NCI-H510A treated with DMSO at 0.1 percent for 48 hours (cell line): ENCODE measurements at regions not wholly inside any gene's neighbourhood (a gene's known extent, or its start where the extent isn't known, plus 50 kb on each side); places are given as distances from the start of the nearest gene placed in this dataset.
"Not testable (repeated sequence)": the region's sequence is repeated elsewhere in the genome, so short reads cannot be mapped to it uniquely, and the experiment has no call there.

Experiments used
- DNase-seq: peaks from one replicate; lab custom pipeline; 2025; lab: John Stamatoyannopoulos, UW

GRCh38 chr4:116544946-116545345, 540.4 kb downstream of the TRAM1L1 start:
- DNase-seq: no peak

GRCh38 chr4:116539744-116540143, 545.6 kb downstream of the TRAM1L1 start:
- DNase-seq: no peak

- no peak for DNase-seq
Measured at GRCh38 chr4:116537828-116538227, 547.5 kb downstream of the TRAM1L1 start.

- not testable (repeated sequence) for DNase-seq
Measured at GRCh38 chr4:116536024-116536423, 549.4 kb downstream of the TRAM1L1 start.

- no peak for DNase-seq
Measured at GRCh38 chr4:116531870-116532269, 553.5 kb downstream of the TRAM1L1 start.

GRCh38 chr4:116531026-116531425, 554.4 kb downstream of the TRAM1L1 start:
- DNase-seq: no peak

- DNase-seq: no peak
Measured at GRCh38 chr4:116530048-116530447, 555.3 kb downstream of the TRAM1L1 start.

- DNase-seq: no peak
Measured at GRCh38 chr4:116529129-116529528, 556.2 kb downstream of the TRAM1L1 start.

- DNase-seq: no peak
Measured at GRCh38 chr4:116522922-116523321, 562.5 kb downstream of the TRAM1L1 start.

- DNase-seq: no peak
Measured at GRCh38 chr4:116520886-116521285, 564.5 kb downstream of the TRAM1L1 start.

- DNase-seq: no peak
Measured at GRCh38 chr4:116516711-116517110, 568.7 kb downstream of the TRAM1L1 start.

- no peak for DNase-seq
Measured at GRCh38 chr4:116515959-116516358, 569.4 kb downstream of the TRAM1L1 start.

GRCh38 chr4:116512552-116512951, 572.8 kb downstream of the TRAM1L1 start:
- DNase-seq: no peak

GRCh38 chr4:116501954-116502353, 583.4 kb downstream of the TRAM1L1 start:
- no peak for DNase-seq

GRCh38 chr4:116500225-116500624, 585.2 kb downstream of the TRAM1L1 start:
- no peak for DNase-seq

GRCh38 chr4:116489739-116490138, 595.6 kb downstream of the TRAM1L1 start:
- no peak for DNase-seq

- no peak for DNase-seq
Measured at GRCh38 chr4:116486401-116486800, 599.0 kb downstream of the TRAM1L1 start.

- no peak for DNase-seq
Measured at GRCh38 chr4:116480546-116480945, 604.8 kb downstream of the TRAM1L1 start.

GRCh38 chr4:116478343-116478742, 607.0 kb downstream of the TRAM1L1 start:
- no peak for DNase-seq

- DNase-seq: no peak
Measured at GRCh38 chr4:116469582-116469981, 615.8 kb downstream of the TRAM1L1 start.

- no peak for DNase-seq
Measured at GRCh38 chr4:116453127-116453526, 632.2 kb downstream of the TRAM1L1 start.

- no peak for DNase-seq
Measured at GRCh38 chr4:116449764-116450163, 635.6 kb downstream of the TRAM1L1 start.

- no peak for DNase-seq
Measured at GRCh38 chr4:116444117-116444516, 641.3 kb downstream of the TRAM1L1 start.

GRCh38 chr4:116438981-116439729, 646.2 kb downstream of the TRAM1L1 start:
- DNase-seq: no peak
